Bronchial epithelial cell (primary cell): ENCODE measurements at regions not wholly inside any gene's neighbourhood (a gene's known extent, or its start where the extent isn't known, plus 50 kb on each side); places are given as distances from the start of the nearest gene placed in this dataset.

Source experiments
- DNase-seq: peaks from one replicate; pipeline ENCODE4 v3.0.0-alpha.2; 2010; ENCODE audit warnings: low read depth
- FAIRE-seq: peaks from 2 replicates; lab custom pipeline; 2011; peaks lifted over from hg19 to GRCh38; lab: Jason Lieb, UNC
- H3K27me3 ChIP-seq: 2 replicates; pipeline ENCODE4 v1.5.1; 2011; ENCODE audit warnings: low read length; ENCODE audit not compliant: control insufficient read depth, insufficient read depth
- H3K36me3 ChIP-seq: 2 replicates; pipeline ENCODE4 v1.5.1; 2011; ENCODE audit warnings: low read length; ENCODE audit not compliant: control insufficient read depth, insufficient read depth
- H3K4me3 ChIP-seq: 2 replicates; pipeline ENCODE4 v1.5.1; 2011; ENCODE audit warnings: mild to moderate bottlenecking, low read depth, low read length, control low read depth
- CTCF ChIP-seq: IDR thresholded peaks from 2 replicates; pipeline ENCODE4 v1.5.1; 2011; ENCODE audit warnings: mild to moderate bottlenecking, moderate library complexity, low read length, control low read depth, inconsistent platforms; ENCODE audit not compliant: insufficient read depth, severe bottlenecking

- DNase-seq (no peak), FAIRE-seq (no peak)
- TF ChIP-seq CTCF, result no peak
- Histone ChIP-seq H3K4me3 (no peak overlapping the region), H3K27me3 (no peaks in the 10 kb centered on the region), H3K36me3 (no peaks in the 10 kb centered on the region)
Measured at GRCh38 chr11:29314211-29314610, 702.6 kb downstream of the KCNA4 start.

GRCh38 chr11:29312812-29313211, 704.0 kb downstream of the KCNA4 start:
- no peak for FAIRE-seq
- Histone ChIP-seq H3K27me3 (no peaks in the 10 kb centered on the region), H3K36me3 (no peaks in the 10 kb centered on the region), H3K4me3 (no peak overlapping the region)
- DNase-seq, result peak; percentile 98
- TF ChIP-seq CTCF, result no peak

- TF ChIP-seq CTCF, result no peak
- Histone ChIP-seq H3K36me3 (no peaks in the 10 kb centered on the region), H3K27me3 (no peaks in the 10 kb centered on the region), H3K4me3 (no peak overlapping the region)
- peak; percentile 68 for FAIRE-seq
- DNase-seq, result peak; percentile 90
Measured at GRCh38 chr11:29310725-29311342, 706.0 kb downstream of the KCNA4 start.

GRCh38 chr11:29309992-29310391, 706.8 kb downstream of the KCNA4 start:
- TF ChIP-seq CTCF, result no peak
- Histone ChIP-seq H3K27me3 (no peaks in the 10 kb centered on the region), H3K4me3 (no peak overlapping the region), H3K36me3 (no peaks in the 10 kb centered on the region)
- DNase-seq (peak; percentile 88), FAIRE-seq (no peak)

- Histone ChIP-seq H3K4me3 (no peak overlapping the region), H3K36me3 (no peaks in the 10 kb centered on the region), H3K27me3 (no peaks in the 10 kb centered on the region)
- peak; percentile 47 for DNase-seq
- no peak for TF ChIP-seq CTCF
- FAIRE-seq, result peak; percentile 7
Measured at GRCh38 chr11:29306527-29306926, 710.3 kb downstream of the KCNA4 start.

GRCh38 chr11:29305456-29306232, 711.2 kb downstream of the KCNA4 start:
- H3K36me3 ChIP-seq, result no peaks in the 10 kb centered on the region
- no peak overlapping the region for H3K4me3 ChIP-seq
- FAIRE-seq (no peak), DNase-seq (peak; percentile 81)
- H3K27me3 ChIP-seq, result no peaks in the 10 kb centered on the region
- TF ChIP-seq CTCF, result no peak
